ENCODE measurements at regions not wholly inside any gene's neighbourhood (a gene's known extent, or its start where the extent isn't known, plus 50 kb on each side); places are given as distances from the start of the nearest gene placed in this dataset.

- no peak for DNase-seq
- Histone ChIP-seq H3K4me2 (ENCODE audit: low read depth, low read length) (no peak overlapping the region), H3K4me1 (ENCODE audit: low read length) (no peaks in the 10 kb centered on the region), H2AFZ (ENCODE audit: low read length) (no peak overlapping the region), H3F3A (ENCODE audit: insufficient read depth, low read length) (no peaks in the 10 kb centered on the region), H3K9ac (ENCODE audit: low read length) (no peak overlapping the region), H4K20me1 (ENCODE audit: insufficient read depth, low read length) (no peaks in the 10 kb centered on the region), H3K36me3 (replicated peaks; ENCODE audit: insufficient read depth, low read length) (no peaks in the 10 kb centered on the region), H3K9me3 (replicated peaks; ENCODE audit: insufficient read depth, low read length) (no peaks in the 10 kb centered on the region), H3K79me2 (ENCODE audit: low read length) (no peaks in the 10 kb centered on the region), H3K27me3 (replicated peaks; ENCODE audit: insufficient read depth, low read length) (no peaks in the 10 kb centered on the region), H3K27ac (ENCODE audit: low read length) (no peak overlapping the region), H3K9me2 (replicated peaks; ENCODE audit: insufficient read depth, low read length) (no peaks in the 10 kb centered on the region), H3K4me3 (ENCODE audit: low read length) (no peak overlapping the region)
- TF ChIP-seq CTCF (IDR thresholded peaks at IDR 0.05; ENCODE audit: low read length): no peak
- no peak for TF ChIP-seq EZH2 (optimal IDR thresholded peaks at IDR 0.05; ENCODE audit: low read depth, low read length)
- no peak for TF ChIP-seq EZH2phosphoT487 (IDR thresholded peaks at IDR 0.05; ENCODE audit: low read length)
Observed at GRCh38 chr2:129726216-129726615, 253.2 kb upstream of the RAB6C start.

GRCh38 chr2:129727286-129727685 is 252.2 kb upstream of the RAB6C start:
- no peaks in the 10 kb centered on the region for H3K36me3 ChIP-seq (replicated peaks; ENCODE audit: insufficient read depth, low read length)
- TF ChIP-seq EZH2phosphoT487 (IDR thresholded peaks at IDR 0.05; ENCODE audit: low read length): no peak
- TF ChIP-seq EZH2 (optimal IDR thresholded peaks at IDR 0.05; ENCODE audit: low read depth, low read length): no peak
- no peak for TF ChIP-seq CTCF (IDR thresholded peaks at IDR 0.05; ENCODE audit: low read length)
- no peak overlapping the region for H3K4me3 ChIP-seq (ENCODE audit: low read length)
- H2AFZ ChIP-seq (ENCODE audit: low read length): no peak overlapping the region
- H3F3A ChIP-seq (ENCODE audit: insufficient read depth, low read length): no peaks in the 10 kb centered on the region
- no peaks in the 10 kb centered on the region for H3K9me3 ChIP-seq (replicated peaks; ENCODE audit: insufficient read depth, low read length)
- no peaks in the 10 kb centered on the region for H3K9me2 ChIP-seq (replicated peaks; ENCODE audit: insufficient read depth, low read length)
- H3K79me2 ChIP-seq (ENCODE audit: low read length): no peaks in the 10 kb centered on the region
- H3K27ac ChIP-seq (ENCODE audit: low read length): no peak overlapping the region
- no peak overlapping the region for H3K9ac ChIP-seq (ENCODE audit: low read length)
- no peaks in the 10 kb centered on the region for H3K27me3 ChIP-seq (replicated peaks; ENCODE audit: insufficient read depth, low read length)
- no peaks in the 10 kb centered on the region for H4K20me1 ChIP-seq (ENCODE audit: insufficient read depth, low read length)
- no peak for DNase-seq
- no peak overlapping the region for H3K4me2 ChIP-seq (ENCODE audit: low read depth, low read length)
- H3K4me1 ChIP-seq (ENCODE audit: low read length): no peaks in the 10 kb centered on the region

- Histone ChIP-seq H3K27me3 (replicated peaks; ENCODE audit: insufficient read depth, low read length) (no peaks in the 10 kb centered on the region), H3K9ac (ENCODE audit: low read length) (no peak overlapping the region), H3K4me2 (ENCODE audit: low read depth, low read length) (no peak overlapping the region), H3K9me3 (replicated peaks; ENCODE audit: insufficient read depth, low read length) (no peaks in the 10 kb centered on the region), H3K27ac (ENCODE audit: low read length) (no peak overlapping the region), H3K9me2 (replicated peaks; ENCODE audit: insufficient read depth, low read length) (no peaks in the 10 kb centered on the region), H3K4me3 (ENCODE audit: low read length) (no peak overlapping the region), H4K20me1 (ENCODE audit: insufficient read depth, low read length) (no peaks in the 10 kb centered on the region), H3K79me2 (ENCODE audit: low read length) (no peaks in the 10 kb centered on the region), H3K36me3 (replicated peaks; ENCODE audit: insufficient read depth, low read length) (no peaks in the 10 kb centered on the region), H2AFZ (ENCODE audit: low read length) (no peak overlapping the region), H3K4me1 (ENCODE audit: low read length) (no peaks in the 10 kb centered on the region), H3F3A (ENCODE audit: insufficient read depth, low read length) (no peaks in the 10 kb centered on the region)
- TF ChIP-seq EZH2phosphoT487 (IDR thresholded peaks at IDR 0.05; ENCODE audit: low read length): no peak
- TF ChIP-seq CTCF (IDR thresholded peaks at IDR 0.05; ENCODE audit: low read length): no peak
- no peak for TF ChIP-seq EZH2 (optimal IDR thresholded peaks at IDR 0.05; ENCODE audit: low read depth, low read length)
- no peak for DNase-seq
Observed at GRCh38 chr2:129728035-129728972, 251.2 kb upstream of the RAB6C start.
